ENCODE measurements at regions not wholly inside any gene's neighbourhood (a gene's known extent, or its start where the extent isn't known, plus 50 kb on each side); places are given as distances from the start of the nearest gene placed in this dataset.
"Not testable (repeated sequence)": the region's sequence is repeated elsewhere in the genome, so short reads cannot be mapped to it uniquely, and the experiment has no call there.

DNA sequence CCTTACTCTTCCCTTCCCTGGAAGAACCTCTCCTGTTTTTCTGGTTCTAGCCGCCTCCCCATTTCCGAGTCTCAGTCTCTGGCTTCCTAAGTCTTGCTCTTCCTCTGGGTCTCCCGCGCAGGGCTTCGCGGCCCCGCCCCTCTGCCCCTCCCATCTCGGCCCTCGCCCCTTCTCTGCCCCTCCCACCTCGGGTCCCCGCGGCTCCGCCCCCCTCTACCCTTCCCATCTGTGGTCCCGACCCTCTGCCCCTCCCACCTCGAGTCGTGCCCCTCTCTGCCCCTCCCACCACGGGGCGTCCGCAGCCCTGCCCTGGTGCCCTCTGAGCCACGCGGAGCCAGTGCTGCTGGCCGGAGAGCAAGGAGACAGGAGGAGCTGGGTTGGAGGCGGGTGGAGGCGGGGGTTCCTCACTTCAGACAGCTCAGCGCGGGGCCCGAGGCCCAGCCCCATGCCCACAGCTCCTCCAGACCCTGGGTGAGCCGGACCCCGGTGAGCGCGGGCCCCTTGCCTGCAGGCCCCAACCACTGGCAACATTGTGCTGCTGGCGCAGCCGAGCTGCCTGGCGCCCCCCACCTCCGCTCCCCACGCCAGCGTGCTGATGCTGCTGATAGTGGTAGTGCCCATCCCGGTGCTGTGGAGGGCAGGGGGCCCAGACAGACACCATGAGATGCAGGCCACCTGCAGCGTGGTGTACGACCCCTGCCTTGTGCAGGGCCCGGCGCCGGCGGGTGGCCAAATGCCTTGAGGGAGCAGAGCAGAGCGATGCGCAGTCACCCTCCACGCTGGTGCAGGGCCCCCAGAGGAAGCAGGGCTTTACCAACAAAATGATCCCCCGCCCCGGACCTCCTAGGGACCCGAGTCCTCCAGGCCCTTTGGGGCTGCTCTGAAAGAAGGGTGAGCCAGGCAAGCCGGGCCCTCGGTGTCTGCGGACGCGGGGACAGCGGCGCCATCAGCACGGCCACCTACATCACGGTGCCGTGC, 2115.3 kb downstream of the TP53TG3F start:
- no peak for DNase-seq (ENCODE audit: low spot score)

DNA sequence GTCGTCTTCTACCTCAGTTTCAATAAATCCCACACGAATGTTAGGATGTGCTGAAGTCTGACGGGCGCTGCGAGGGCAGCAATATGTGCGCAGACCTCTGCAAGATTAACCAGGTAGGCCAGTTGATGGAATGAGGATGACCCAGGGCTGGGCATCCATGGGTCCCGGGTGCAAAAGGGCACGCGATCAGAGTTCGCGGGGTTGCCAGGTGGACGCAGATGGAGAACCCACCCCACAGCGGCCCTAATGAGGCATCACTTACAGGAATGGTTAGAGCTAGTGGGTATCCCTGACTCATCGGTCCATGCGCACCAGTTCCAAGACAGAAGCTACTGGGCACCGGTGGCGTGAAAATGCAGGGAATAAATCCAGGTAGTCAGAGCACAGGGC, 2116.0 kb downstream of the TP53TG3F start:
- DNase-seq (ENCODE audit: low spot score): no peak

DNA sequence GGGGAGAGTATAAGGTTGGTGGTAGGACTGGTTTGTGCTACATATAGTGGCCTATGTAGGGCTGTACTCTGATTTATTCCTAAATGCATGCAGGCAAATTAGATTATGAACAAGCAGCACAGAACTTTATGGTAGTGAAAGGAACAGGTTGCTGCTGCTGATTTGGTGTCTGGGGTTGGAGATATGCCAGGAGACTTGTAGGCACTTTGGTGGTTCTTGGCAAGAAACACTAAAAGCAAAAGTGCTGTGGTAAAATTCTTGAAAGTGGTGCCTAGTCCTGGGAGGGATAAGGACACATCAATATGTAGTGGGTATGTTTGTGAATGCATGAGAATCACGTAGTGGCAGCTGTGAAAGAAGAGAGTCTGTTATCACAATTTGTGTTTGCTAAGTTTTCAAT, 2126.0 kb downstream of the TP53TG3F start:
- no peak for DNase-seq (ENCODE audit: low spot score)

DNA sequence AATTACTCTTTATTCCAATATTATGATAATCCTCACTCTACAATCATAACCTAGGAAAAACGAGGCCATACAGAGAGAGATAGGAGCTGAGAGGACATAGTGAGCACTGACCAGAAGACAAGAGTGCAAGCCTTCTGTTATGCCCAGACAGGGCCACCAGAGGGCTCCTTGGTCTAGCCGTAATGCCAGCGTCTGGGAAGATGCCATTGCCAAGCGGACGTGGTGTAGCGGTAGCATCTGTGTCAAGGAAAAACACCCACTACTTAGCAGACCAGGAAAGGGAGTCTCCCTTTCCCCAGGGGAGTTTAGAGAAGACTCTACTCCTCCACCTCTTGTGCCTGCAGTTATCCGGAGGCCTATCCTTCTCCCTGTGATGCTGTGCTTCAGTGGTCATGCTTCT, 2131.5 kb downstream of the TP53TG3F start:
- DNase-seq (ENCODE audit: low spot score): not testable (repeated sequence)

DNA sequence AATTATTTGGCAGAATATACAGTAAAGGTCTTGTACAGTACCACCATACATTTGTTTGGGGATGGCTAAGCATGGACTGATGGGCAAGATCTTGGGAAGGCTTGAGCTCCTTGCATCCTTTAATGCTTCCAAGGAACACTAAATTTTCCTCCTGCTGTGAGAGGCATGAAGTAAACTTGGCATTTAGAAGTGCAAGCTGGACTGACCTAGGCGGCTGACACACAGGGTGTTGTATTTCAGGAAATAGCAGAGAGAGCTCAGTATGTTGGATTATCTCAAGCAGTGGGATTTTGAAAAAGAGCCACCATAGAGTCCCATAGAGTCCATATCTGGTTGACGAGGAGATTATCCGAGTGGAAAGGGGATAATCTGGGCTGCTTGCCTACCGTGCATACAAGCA, 2137.1 kb downstream of the TP53TG3F start:
- no peak for DNase-seq (ENCODE audit: low spot score)

DNA sequence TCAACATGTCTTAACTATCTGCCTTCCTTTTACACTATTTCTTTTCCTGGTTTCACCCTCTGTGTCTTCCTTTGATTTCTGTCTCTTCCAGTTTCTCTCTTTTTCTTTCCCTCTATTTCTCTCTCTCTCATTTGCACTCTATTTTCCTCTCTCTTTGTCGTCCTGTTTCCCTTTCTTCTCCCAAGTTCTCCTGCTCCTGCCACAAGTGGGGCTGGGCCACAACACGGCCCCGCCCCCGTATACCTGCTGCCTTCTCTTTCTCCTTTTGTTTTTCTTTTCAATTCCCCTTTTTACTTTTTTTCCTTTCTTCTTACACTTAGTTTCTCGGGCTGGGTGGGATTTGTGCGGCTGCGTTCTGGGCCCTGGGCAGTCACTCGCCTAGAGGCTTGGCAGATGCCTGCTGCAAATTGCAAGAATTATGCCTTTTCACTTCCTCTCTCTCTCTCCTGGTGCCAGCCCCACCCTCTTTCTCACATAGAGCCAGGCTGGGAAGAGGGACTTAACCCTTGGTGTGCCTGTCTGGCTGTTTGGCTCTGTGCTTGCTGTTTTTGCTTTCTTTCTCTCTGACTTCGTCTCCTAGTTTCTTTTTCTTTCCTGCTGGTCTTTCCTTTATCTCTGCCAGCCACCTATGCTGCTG, 2139.4 kb downstream of the TP53TG3F start:
- DNase-seq (ENCODE audit: low spot score): no peak

DNA sequence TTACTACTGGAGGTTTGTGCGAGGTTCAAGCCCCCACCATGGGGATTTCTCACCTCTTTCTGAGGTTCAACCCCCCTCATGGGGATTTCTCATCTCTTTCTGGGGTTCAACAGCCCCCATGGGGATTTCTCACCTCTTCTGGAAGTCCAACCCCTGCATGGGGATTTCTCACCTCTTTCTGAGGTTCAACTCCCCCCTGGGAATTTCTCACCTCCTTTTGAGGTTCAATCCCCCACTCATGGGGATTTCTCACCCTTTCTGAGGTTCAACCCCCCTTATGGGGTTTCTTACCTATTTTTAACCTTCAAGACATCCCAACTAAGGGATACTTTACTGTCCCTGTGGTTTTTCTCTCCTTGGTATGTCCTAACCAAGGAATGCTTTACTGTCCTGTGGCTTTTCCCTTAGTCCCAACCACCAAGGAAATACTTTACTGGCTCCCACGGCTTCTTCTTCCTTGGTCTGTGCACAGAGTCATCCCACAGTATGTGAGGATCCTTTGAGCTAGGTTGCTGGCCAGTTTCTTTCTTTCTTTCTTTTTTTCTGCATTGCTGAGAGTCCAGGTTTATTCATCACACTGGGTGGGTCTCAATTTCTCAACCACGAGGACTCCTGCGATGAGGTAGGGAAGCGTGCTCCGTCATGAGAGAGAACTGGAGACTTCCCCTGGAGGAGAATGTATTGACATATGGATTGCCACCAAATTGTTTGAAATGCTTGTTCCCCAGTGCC, 2140.2 kb downstream of the TP53TG3F start:
- DNase-seq (ENCODE audit: low spot score): no peak

DNA sequence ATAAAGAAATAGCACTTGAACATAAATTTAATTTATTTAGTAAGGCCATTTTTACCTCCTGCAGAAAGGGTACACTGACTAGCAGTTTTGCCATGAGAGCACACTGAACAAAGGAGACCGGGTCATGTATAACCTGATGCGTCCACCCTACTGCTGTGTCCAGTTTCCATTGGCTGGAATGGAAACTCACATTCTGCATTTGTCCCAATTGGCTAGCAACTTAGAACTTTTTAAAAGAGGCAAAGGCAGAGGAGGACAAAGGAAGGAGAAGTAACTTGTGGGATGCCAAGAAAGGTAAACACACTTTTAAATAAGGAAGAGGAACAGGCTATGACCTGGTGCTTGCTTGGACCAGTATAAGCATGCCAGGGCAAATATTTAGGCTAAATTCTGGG, 2140.7 kb downstream of the TP53TG3F start:
- DNase-seq (ENCODE audit: low spot score): not testable (repeated sequence)

DNA sequence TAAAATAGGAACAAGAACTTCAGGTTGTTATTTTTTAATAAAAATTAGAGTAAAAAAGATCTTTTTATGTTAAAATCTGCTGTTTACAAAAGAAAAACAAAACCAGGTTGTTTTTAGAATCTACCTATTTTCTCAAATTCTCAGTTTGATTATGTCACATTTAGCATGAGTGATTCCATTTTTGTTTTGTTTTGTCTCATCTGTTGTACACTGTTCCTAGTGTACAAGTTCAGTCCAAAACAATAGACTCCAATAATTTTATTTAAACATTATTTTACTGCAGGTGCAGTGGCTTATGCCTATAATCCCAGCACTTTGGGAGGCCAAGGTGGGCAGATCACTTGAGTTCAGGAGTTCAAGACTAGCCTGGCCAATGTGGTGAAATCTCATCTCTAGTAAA, 2142.7 kb downstream of the TP53TG3F start:
- no peak for DNase-seq (ENCODE audit: low spot score)

DNA sequence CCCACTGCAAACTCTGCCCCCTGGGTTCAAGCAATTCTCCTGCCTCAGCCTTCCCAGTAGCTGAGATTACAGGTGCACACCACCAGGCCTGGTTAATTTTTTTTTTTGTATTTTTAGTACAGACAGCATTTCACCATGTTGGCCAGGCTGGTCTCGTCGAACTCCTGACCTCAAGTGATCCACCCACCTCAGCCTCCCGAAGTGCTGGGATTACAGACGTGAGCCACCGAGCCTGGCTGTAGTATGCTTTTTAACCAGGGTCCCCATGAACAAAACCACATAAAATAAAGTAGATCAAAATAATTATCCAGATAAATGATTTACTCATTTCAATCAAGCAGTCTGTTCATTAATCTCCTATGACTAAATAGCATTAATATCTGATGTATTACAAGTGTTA, 2144.0 kb downstream of the TP53TG3F start:
- DNase-seq (ENCODE audit: low spot score): not testable (repeated sequence)

DNA sequence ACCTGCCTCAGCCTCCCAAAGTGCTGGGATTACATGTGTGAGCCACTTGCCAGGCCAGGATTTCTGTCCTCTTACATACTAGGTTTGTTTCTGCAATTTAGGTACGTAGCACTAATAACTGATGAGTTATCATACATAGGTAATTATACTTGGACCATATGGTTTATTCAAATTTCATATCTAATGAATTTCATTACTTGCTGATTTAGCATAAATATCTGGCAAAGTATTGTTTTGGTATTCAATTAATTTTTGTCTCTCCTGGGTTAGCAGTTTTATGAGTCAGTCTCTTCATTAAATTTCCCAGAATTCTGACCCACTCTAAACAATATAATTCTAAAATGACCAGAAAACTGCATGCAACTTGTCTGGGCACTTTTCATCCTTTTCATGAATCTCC, 2146.5 kb downstream of the TP53TG3F start:
- no peak for DNase-seq (ENCODE audit: low spot score)

DNA sequence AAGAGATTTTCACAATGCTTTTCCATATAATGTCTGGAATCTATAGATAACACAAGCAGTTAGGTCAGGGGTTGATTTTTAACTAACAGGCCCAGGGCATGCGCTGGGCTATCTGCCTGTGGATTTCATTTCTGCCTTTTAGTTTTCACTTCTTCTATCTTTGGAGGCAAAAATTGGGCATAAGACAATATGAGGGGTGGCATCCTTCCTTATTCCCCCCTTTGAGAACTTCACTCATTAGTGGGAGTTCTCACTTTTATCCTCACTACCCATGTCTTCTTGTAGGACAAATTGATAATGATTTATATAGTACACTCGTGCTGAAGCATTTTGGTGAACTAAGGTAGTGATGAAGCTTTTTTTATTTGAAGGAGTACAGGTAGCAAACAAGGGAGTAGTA, 2155.5 kb downstream of the TP53TG3F start:
- DNase-seq (ENCODE audit: low spot score): not testable (repeated sequence)

DNA sequence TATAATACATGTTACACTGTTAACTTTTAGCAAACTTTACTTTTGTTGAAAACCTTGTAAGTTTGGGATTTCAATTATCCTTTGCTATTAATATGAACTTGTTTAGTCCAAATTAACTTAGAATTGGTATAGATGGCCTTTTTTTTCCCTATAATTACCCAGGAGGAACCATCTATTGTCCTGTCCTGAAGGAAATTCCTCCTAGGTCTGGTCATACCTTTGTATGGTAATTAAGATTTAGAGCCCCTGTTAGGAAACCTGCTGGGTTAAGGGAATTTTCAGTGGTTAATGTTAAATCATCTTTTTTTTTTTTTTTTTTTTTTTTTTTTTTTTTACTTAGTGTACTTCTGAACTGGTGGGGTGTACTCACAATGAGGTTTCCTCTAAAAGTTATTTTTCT, 2159.8 kb downstream of the TP53TG3F start:
- not testable (repeated sequence) for DNase-seq (ENCODE audit: low spot score)

DNA sequence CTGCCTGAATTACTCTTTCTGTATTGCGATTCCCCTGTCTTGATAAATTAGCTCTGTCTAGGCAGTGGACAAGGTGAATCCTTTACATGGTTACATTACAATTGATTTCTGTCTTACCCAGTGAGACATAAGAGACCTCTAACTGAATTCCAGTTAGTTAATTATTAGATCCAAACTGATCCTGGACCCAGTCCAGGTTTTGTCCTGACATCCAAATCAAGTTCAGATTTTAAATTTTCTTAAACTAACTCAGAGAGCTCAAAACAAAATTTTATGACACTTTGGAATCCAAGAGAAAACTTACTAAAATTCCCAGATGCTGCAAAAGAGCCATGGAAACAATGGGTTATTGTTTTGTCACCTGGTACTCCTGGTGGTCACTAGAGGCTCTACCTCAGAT, 2166.6 kb downstream of the TP53TG3F start:
- no peak for DNase-seq (ENCODE audit: low spot score)

DNA sequence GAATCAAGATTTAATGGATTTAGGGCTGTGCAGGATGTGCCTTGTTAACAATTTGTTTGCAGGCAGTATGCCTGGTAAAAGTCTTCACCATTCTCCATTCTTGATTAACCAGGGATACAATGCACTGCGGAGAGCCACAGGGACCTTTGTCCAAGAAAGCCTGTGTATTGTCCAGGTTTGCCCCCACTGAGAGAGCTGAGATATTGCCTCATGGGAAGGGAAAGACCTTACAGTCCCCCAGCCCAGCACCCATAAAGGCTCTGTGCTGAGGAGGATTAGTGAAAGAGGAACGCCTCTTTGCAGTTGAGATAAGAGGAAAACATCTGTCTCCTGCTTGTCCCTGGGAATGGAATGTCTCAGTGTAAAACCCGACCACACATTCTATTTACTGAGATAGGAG, 2169.6 kb downstream of the TP53TG3F start:
- DNase-seq (ENCODE audit: low spot score): no peak

DNA sequence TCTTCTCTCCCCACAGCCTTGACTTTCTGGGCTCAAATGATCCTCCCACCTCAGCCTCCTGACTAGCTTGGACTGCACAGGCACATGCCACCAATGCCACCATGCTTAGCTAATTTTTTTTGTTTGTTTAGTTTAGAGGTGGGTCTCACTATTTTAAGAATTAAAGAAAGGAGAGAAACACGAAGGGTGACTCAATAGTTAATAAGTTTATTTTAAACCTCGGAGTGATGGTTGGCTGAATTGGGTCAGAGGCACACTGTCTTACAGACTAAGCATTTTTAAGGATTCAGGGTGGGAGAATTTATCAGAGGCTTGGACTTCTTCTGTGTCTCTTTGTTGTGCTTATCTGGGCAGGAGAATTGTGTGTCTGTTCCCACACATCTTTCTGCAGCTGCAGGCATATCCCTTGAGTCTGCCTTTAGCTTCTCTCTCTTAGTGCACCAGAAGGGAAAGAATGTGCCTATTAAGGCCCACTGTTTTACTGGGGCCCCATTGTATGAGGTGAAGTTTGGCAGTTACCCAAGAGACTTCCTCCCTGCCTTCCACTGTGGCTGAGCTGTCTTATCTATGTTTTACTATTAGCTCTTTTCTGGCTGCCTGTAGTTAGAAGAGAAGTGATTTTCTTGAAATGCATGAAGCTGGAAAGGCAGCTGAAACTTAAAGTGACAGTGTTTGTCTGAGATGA, 2172.0 kb downstream of the TP53TG3F start:
- DNase-seq (ENCODE audit: low spot score): no peak

DNA sequence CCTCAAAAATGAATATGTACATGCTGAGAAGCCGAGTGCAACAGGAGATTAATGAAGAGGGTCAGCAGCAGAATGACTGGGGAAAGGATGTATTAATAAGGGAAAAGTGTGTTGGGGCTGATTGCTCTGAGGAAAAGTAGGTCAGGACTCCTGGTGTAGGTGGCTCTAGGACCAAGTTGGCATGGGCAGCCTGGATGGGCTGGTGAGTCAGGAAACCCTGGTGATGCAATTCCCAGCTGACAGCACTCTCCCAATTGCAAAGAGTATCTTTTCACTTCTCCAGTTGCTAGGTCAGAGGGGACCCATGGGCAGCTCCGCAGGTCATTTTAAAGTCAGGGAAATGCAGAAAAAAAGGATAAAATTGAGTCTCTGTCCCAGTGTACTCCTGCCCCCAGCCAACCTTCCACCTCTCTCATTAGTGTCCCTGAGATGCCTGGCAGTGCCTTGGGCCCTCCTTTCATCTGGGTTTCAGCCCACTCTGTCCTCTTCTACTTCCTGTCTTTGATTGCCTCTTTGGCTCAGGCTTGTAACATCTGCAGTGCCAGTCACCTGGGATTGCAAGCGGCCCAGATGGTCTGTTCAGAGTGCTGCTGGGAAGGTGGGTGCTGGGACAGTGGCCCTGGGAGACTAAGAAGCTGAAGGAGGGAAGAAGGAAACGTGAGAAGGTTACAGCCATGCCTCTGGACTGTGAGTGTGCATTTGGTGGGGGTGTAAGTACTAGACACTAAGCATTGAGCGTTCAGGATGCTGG, 2177.2 kb downstream of the TP53TG3F start:
- DNase-seq (ENCODE audit: low spot score): no peak

DNA sequence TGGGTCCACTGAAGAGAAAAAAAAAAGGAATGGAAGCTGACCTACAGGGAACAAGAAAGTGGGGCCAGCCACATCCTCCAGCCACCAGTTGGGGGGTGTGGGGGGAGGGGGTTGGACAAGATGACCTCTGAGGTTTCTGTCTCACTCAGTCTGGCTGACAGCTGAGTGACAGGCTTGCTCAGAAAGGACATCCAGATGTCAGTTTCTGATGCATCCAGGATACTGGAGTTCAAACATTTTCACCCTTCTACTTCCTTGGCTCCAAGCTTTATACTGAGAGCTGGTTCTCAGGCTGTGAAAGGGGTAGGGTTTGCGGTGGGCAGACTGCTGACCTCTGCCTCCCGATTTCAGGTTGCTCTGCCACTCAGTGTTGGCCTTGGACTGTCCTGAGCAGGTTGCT, 2178.3 kb downstream of the TP53TG3F start:
- DNase-seq (ENCODE audit: low spot score): no peak

DNA sequence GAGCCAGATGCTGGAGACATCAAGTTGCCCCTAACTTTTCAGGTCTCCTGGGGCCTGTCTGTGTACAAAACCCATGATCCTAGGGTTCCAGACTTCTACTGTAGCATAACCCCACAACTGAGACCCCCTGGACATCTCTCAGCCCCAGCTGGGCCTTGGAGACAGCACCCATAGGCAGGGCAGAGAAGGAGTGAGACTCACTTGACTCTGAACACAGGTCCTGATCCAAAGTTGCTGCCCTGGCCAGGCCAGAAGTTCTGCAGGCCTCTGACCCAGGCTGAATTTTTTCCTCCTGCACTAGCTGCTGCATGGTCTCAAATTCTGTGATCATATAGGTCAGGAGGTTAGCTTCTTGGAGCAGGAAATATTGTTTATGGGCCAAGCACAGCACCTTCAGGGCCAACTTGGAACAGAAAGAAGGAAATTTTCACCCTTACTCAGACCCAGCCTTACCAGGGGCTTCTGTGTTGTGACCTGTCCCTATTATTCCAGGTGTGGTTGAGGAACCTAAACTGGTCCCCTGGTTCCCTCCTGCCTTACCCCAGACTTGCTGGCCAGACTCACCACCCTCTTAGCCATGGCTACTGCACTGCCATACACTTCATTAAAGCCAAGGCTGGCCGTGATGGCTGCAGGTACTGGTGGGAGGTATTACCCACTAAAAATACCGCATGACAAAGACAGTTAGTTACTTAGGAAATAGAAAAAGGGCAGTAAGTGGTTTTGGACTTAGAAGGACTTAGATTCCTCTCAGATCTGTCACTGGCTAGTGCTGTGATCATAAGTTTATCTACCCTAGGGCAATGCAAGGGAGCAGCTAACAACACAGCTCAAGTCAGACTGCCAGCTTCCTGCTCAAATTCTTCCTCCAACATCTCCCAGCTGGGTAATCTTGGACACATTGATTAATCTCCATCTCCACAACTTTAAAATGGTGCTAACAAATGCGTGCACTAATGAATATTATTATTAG, 2180.1 kb downstream of the TP53TG3F start:
- no peak for DNase-seq (ENCODE audit: low spot score)

DNA sequence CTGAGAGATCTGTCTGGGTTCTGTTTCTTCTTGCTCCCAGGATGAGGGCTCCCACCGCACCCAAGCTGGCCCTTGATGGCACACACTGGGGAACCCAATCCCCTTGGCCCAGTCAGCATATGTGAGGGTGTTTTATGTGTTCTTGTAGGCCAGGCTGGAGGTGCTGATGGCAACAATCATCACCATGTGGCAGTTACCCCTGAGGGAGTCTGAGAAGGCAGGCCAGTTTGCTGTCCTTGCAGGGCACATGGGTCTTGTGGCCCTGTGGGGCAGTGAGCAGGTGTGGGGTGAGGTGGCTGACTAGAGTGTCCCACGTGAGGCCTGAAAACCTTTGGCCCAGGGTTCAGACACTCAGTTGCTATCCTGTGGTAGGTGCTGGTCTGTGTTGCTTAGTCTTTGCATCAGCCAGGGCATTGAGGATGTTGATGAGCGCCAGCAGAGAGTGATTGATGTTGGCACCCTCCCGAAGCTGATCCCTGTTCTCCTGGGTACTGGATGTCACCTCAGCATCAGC, 2183.0 kb downstream of the TP53TG3F start:
- no peak for DNase-seq (ENCODE audit: low spot score)
